NT2/D1 (cell line): ENCODE measurements at regions not wholly inside any gene's neighbourhood (a gene's known extent, or its start where the extent isn't known, plus 50 kb on each side); places are given as distances from the start of the nearest gene placed in this dataset.

Experiments
- SUZ12 ChIP-seq: IDR thresholded peaks from 2 replicates; pipeline ENCODE4 v1.6.1; 2011; ENCODE audit not compliant: insufficient read length, insufficient read depth; ENCODE audit errors: extremely low read depth
- YY1 ChIP-seq: IDR thresholded peaks from 2 replicates; pipeline ENCODE4 v1.6.1; 2011; ENCODE audit not compliant: insufficient read length, insufficient read depth

- no peak for TF ChIP-seq YY1
- no peak for TF ChIP-seq SUZ12
These were observed 179.4 kb downstream of the SNX18 start for GRCh38 chr5:54696931-54697330.
